GM23338 (cell line): ENCODE measurements at regions not wholly inside any gene's neighbourhood (a gene's known extent, or its start where the extent isn't known, plus 50 kb on each side); places are given as distances from the start of the nearest gene placed in this dataset.

Experiments used
- CREB1 ChIP-seq: fragments of 250-450 bp; sonication (Bioruptor Pico); IDR thresholded peaks from 2 replicates; pipeline ENCODE4 v1.5.0; 2020; ENCODE audit warnings: low read depth, mild to moderate bottlenecking, moderate library complexity
- CTCF ChIP-seq, 2 experiments: fragments of 200-600 bp in 1 of 2; sonication (generic) in 1 of 2; conservative IDR thresholded peaks; 2 replicates each; pipeline versions ENCODE4 v1.5.1 to v1.6.1; 2016 to 2017; ENCODE audit warnings: antibody characterized with exemption in 2 of 2, low read depth in 2 of 2, mild to moderate bottlenecking in 2 of 2, moderate library complexity in 1 of 2
- JUNB ChIP-seq: IDR thresholded peaks from one replicate; pipeline ENCODE4 v1.6.1; 2016; ENCODE audit warnings: antibody characterized with exemption; ENCODE audit not compliant: unreplicated experiment
- REST ChIP-seq: IDR thresholded peaks from one replicate; pipeline ENCODE4 v1.6.1; 2018; ENCODE audit warnings: antibody characterized with exemption; ENCODE audit not compliant: unreplicated experiment

- TF ChIP-seq CTCF (conservative IDR thresholded peaks at IDR 0.05; ENCODE audit: low read depth in 2 of 2) (no peak), JUNB (no peak), REST (no peak), CREB1 (no peak)
Observed at GRCh38 chrX:45295259-45295986, 94.7 kb upstream of the DIPK2B start.
